ENCODE measurements at regions not wholly inside any gene's neighbourhood (a gene's known extent, or its start where the extent isn't known, plus 50 kb on each side); places are given as distances from the start of the nearest gene placed in this dataset.

- TF ChIP-seq CTCF (IDR thresholded peaks at IDR 0.05; ENCODE audit: low read length) (no peak), EZH2 (IDR thresholded peaks at IDR 0.05; ENCODE audit: borderline replicate concordance, low read length) (no peak)
Observed at GRCh38 chr4:3391422-3391821, 50.3 kb upstream of the HGFAC start.
